Activated CD8-positive, alpha-beta T cell treated with anti-CD3 and anti-CD28 coated beads for 36 hours (primary cell): ENCODE measurements at regions not wholly inside any gene's neighbourhood (a gene's known extent, or its start where the extent isn't known, plus 50 kb on each side); places are given as distances from the start of the nearest gene placed in this dataset.

Experiments
- ATAC-seq: fragments of 200-7000 bp; cut with Tn5 transposase; one replicate; pipeline ENCODE4 v1.10.0; 2021; ENCODE audit warnings: mild to moderate bottlenecking, moderate library complexity
- CTCF ChIA-PET: fragments of 350-600 bp; sonication (Branson Sonifier 250); formaldehyde crosslinking; loops from one replicate; lab custom pipeline; 2021; ENCODE audit warnings: antibody characterized with exemption; lab: Charles Lee
- POLR2A ChIA-PET: fragments of 350-600 bp; sonication (Branson Sonifier 250); formaldehyde crosslinking; loops from one replicate; lab custom pipeline; 2021; ENCODE audit warnings: antibody characterized with exemption; lab: Charles Lee
- DNase-seq: peaks from one replicate; pipeline ENCODE4 v3.0.0-alpha.2; 2020
- H3K27ac Mint-ChIP-seq: one replicate; pipeline ENCODE4 v1.8.0; 2021; ENCODE audit warnings: mild to moderate bottlenecking, mixed read lengths
- H3K27me3 Mint-ChIP-seq: one replicate; pipeline ENCODE4 v1.8.0; 2021; ENCODE audit warnings: mixed read lengths
- H3K36me3 Mint-ChIP-seq: one replicate; pipeline ENCODE4 v1.8.0; 2021; ENCODE audit warnings: low read depth, mixed read lengths
- H3K4me1 Mint-ChIP-seq: one replicate; pipeline ENCODE4 v1.8.0; 2021; ENCODE audit warnings: low read depth, mixed read lengths
- H3K4me3 Mint-ChIP-seq: one replicate; pipeline ENCODE4 v1.8.0; 2021; ENCODE audit warnings: mild to moderate bottlenecking, moderate library complexity, mixed read lengths
- H3K9me3 Mint-ChIP-seq: one replicate; pipeline ENCODE4 v1.8.0; 2021; ENCODE audit warnings: mixed read lengths
- intact Hi-C: fragments of 100-400 bp; cut with micrococcal nuclease; formaldehyde crosslinking; loops from one replicate; pipeline ENCODE4 v1.10.0; 2022
- TF ChIP-seq, protein P1 (sequence below): fragments of 200-600 bp; IDR thresholded peaks from one replicate; pipeline ENCODE4 v1.8.0; 2022; ENCODE audit warnings: antibody characterized with exemption, mild to moderate bottlenecking

DNA sequence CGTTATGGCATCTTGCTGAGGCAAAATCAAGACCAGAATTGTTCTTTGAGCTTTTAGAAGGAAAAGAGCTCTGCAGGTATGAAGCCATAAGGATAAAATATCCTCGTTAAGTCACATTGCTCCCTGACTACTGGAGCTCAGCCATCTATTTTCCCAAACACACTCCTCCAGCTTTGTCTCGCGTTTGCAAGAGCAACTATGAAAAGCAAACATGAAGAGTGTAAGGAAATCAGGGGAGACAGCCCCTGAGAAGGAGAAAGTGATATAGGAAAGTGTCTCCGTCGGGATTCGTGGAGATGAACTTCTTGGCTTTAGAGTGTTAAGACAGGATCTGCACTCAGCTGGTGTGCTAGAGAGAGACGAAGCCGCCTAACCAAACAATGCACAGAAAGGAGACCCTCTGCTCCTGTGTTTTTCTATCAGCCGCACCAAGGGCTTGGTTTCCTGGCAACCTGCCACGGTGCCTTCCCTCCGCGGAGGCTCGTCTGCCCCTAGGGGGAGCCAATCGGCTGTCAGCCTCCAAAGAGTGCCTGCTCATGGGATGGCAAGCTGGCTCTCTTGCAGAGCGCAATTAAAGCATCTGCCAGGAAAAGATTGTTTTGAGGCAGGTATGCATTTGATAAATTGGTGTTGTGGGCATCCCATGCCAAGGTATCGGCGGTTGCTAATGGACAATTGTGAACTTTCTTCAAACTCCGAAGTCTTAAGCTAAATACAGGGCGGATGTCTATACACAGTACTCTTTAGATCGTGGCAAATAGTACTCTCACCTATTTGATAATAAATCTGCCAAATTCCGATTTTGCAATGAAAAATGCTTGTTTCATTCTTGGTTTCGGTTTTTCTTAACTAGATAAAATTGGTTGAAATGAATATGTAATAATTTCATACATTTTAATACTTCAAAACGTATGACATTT is 603.2 kb downstream of the RNF144B start:
- ChIA-PET POLR2A (no interaction called here), CTCF (interaction anchor here (1.9 to 2.5 kb wide), 2 partner anchors 9 to 15 kb away, joined by 7 to 10 read pairs; no protein-coding TSS in a partner anchor)
- no peak overlapping the region for H3K4me3 Mint-ChIP-seq
- H3K27ac Mint-ChIP-seq, result no peak overlapping the region
- intact Hi-C loops, result no loop called here
- H3K27me3 Mint-ChIP-seq, result no peaks in the 10 kb centered on the region
- no peaks in the 10 kb centered on the region for H3K36me3 Mint-ChIP-seq
- peaks cover 10% of the 10 kb centered on the region for H3K9me3 Mint-ChIP-seq
- no peak for ATAC-seq
- H3K4me1 Mint-ChIP-seq, result no peaks in the 10 kb centered on the region
- DNase-seq, result peak; percentile 60
- TF ChIP-seq, protein P1, sequence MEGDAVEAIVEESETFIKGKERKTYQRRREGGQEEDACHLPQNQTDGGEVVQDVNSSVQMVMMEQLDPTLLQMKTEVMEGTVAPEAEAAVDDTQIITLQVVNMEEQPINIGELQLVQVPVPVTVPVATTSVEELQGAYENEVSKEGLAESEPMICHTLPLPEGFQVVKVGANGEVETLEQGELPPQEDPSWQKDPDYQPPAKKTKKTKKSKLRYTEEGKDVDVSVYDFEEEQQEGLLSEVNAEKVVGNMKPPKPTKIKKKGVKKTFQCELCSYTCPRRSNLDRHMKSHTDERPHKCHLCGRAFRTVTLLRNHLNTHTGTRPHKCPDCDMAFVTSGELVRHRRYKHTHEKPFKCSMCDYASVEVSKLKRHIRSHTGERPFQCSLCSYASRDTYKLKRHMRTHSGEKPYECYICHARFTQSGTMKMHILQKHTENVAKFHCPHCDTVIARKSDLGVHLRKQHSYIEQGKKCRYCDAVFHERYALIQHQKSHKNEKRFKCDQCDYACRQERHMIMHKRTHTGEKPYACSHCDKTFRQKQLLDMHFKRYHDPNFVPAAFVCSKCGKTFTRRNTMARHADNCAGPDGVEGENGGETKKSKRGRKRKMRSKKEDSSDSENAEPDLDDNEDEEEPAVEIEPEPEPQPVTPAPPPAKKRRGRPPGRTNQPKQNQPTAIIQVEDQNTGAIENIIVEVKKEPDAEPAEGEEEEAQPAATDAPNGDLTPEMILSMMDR, result peak; percentile 35

DNA sequence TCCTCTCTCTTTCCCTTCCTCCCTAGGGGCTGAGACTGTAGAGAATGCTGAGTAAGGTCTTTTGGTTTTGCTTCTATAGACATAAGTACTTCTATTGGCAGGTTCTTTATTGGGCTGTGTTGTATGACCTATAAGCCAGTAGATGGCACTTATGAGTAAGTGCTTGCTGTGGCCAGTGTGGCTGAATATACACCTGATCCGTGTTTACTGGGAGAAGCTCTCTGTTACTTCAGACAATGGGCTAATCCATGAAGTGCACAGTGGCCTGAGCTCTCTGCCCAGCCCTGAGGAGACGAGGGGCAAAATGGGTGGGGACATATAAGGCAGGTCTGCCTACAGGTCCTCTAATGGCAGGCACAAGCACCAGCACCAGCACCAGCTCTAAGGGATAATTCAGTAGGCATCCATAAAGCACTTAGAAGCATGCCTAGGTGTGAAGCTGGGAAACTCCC is 610.3 kb downstream of the RNF144B start:
- H3K9me3 Mint-ChIP-seq, result peaks cover 14% of the 10 kb centered on the region
- intact Hi-C loops, result no loop called here
- POLR2A ChIA-PET, result no interaction called here

DNA sequence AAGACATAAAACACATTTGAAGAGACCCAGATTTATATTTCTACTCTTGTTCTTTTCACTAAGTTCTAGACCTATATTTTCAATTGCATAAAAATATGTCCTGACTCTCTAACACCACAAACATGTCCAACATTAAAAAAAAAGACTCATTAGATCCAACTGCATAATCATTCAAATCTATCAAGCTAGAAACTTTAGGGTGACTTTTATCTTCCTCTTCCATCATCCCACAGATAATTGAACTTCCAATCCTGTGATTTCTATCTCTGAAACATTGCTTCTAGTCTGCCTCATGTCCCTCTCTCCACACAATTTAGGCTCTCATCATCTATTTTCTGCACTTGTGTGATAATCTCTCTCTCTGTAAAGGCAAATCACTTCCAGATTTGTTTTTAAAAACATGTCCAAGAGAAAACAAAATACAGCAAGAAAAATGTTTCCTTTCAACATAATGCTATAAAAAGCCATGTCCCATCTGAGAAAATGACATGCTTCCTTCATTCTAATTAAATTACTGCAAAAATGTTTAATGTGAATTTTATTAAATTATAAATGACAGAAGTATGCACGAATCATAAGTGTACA is 615.9 kb downstream of the RNF144B start:
- TF ChIP-seq, protein P1, result no peak
- Mint-ChIP-seq H3K27me3 (no peaks in the 10 kb centered on the region), H3K4me3 (no peak overlapping the region), H3K27ac (no peak overlapping the region), H3K36me3 (no peaks in the 10 kb centered on the region), H3K9me3 (no peaks in the 10 kb centered on the region), H3K4me1 (no peaks in the 10 kb centered on the region)
- intact Hi-C loops, result no loop called here
- ChIA-PET CTCF (no interaction called here), POLR2A (no interaction called here)
- ATAC-seq (no peak), DNase-seq (no peak)

More for the DNA sequence above, 610.3 kb downstream of the RNF144B start:
- no peak overlapping the region for H3K4me3 Mint-ChIP-seq
- no peak for DNase-seq
- TF ChIP-seq, protein P1, result no peak
- no peak overlapping the region for H3K27ac Mint-ChIP-seq
- no peaks in the 10 kb centered on the region for H3K27me3 Mint-ChIP-seq
- CTCF ChIA-PET, result no interaction called here
- ATAC-seq, result peak; percentile 30
- no peaks in the 10 kb centered on the region for H3K36me3 Mint-ChIP-seq
- H3K4me1 Mint-ChIP-seq, result no peaks in the 10 kb centered on the region

DNA sequence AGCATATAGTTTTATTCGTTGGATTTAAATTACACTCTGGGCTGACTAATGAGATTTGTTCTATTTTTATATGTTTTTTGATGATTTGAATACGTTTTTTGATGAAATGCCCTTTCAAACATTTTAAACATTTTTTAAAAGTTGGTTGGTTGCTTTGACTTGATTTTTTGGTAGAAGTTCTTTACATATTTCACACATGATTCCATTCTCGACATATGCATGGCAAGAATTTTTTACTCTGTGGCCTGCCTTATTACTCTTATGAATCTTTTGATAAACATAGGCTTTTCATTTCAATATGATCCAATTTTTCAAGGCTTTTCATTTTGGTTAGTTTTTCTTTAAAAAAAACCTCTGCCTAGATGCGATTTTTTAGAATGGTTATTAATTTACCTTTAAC is 617.0 kb downstream of the RNF144B start:
- Mint-ChIP-seq H3K4me1 (no peaks in the 10 kb centered on the region), H3K36me3 (no peaks in the 10 kb centered on the region)
- POLR2A ChIA-PET, result no interaction called here

More for the DNA sequence above, 617.0 kb downstream of the RNF144B start:
- TF ChIP-seq, protein P1, result no peak
- Mint-ChIP-seq H3K27me3 (no peaks in the 10 kb centered on the region), H3K9me3 (no peaks in the 10 kb centered on the region), H3K27ac (no peak overlapping the region), H3K4me3 (no peak overlapping the region)
- intact Hi-C loops, result no loop called here
- CTCF ChIA-PET, result no interaction called here
- ATAC-seq (no peak), DNase-seq (no peak)
